ENCODE measurements at regions not wholly inside any gene's neighbourhood (a gene's known extent, or its start where the extent isn't known, plus 50 kb on each side); places are given as distances from the start of the nearest gene placed in this dataset. TPM values are rescaled to one million over a fixed set of nuclear protein-coding genes. Genes with fewer than 3 reads are reported as not detected.

GRCh38 chr6:48178700-48179099 is 67.7 kb upstream of the PTCHD4 start:
- Histone ChIP-seq H3K36me3 (ENCODE audit: low read depth) (no peaks in the 10 kb centered on the region), H3K9me2 (ENCODE audit: insufficient read depth) (no peaks in the 10 kb centered on the region), H3K4me2 (ENCODE audit: unreplicated experiment) (no peak overlapping the region), H3K4me3 (no peak overlapping the region), H3K9ac (no peak overlapping the region), H4K20me1 (ENCODE audit: insufficient read depth) (no peaks in the 10 kb centered on the region), H3K79me2 (ENCODE audit: insufficient read depth) (no peaks in the 10 kb centered on the region), H3K9me3 (ENCODE audit: low read depth) (no peaks in the 10 kb centered on the region), H3K4me1 (ENCODE audit: insufficient read depth) (no peaks in the 10 kb centered on the region), H3K27ac (no peak overlapping the region), H3F3A (ENCODE audit: insufficient read depth) (no peaks in the 10 kb centered on the region), H3K27me3 (replicated peaks; ENCODE audit: insufficient read depth) (no peaks in the 10 kb centered on the region), H2AFZ (no peak overlapping the region)
- no peak for DNase-seq
- WGBS, 2 experiments (ENCODE audit: low coverage in 1 of 2, low lambda C conversion rate in 2 of 2, missing lambda C conversion rate in 2 of 2) = 3 to 9% methylated on average over 2 of the region's 2 CpGs
- no peak for TF ChIP-seq EZH2 (IDR thresholded peaks at IDR 0.05; ENCODE audit: insufficient read depth, poor library complexity, severe bottlenecking)
- TF ChIP-seq EZH2phosphoT487 (IDR thresholded peaks at IDR 0.05; ENCODE audit: insufficient read depth, low read depth) = no peak
- in situ Hi-C loops (cut with MboI) = no loop called here

- no peak for DNase-seq
- Histone ChIP-seq H3K9me3 (ENCODE audit: low read depth) (no peaks in the 10 kb centered on the region), H2AFZ (no peak overlapping the region), H3K36me3 (ENCODE audit: low read depth) (no peaks in the 10 kb centered on the region), H3F3A (ENCODE audit: insufficient read depth) (no peaks in the 10 kb centered on the region), H3K79me2 (ENCODE audit: insufficient read depth) (no peaks in the 10 kb centered on the region), H3K9ac (no peak overlapping the region), H3K9me2 (ENCODE audit: insufficient read depth) (no peaks in the 10 kb centered on the region), H3K4me2 (ENCODE audit: unreplicated experiment) (no peak overlapping the region), H3K4me3 (no peak overlapping the region), H3K27me3 (replicated peaks; ENCODE audit: insufficient read depth) (no peaks in the 10 kb centered on the region), H3K4me1 (ENCODE audit: insufficient read depth) (no peaks in the 10 kb centered on the region), H4K20me1 (ENCODE audit: insufficient read depth) (no peaks in the 10 kb centered on the region), H3K27ac (no peak overlapping the region)
- TF ChIP-seq EZH2 (IDR thresholded peaks at IDR 0.05; ENCODE audit: insufficient read depth, poor library complexity, severe bottlenecking) = no peak
- no peak for TF ChIP-seq EZH2phosphoT487 (IDR thresholded peaks at IDR 0.05; ENCODE audit: insufficient read depth, low read depth)
- in situ Hi-C loops (cut with MboI) = no loop called here
- WGBS, 2 experiments (ENCODE audit: low coverage in 1 of 2, low lambda C conversion rate in 2 of 2, missing lambda C conversion rate in 2 of 2) = 12 to 13% methylated on average over 3 of the region's 3 CpGs
These were observed 66.8 kb upstream of the PTCHD4 start for GRCh38 chr6:48177786-48178185.

GRCh38 chr6:48176645-48177308 is 65.8 kb upstream of the PTCHD4 start:
- no peak for TF ChIP-seq EZH2 (IDR thresholded peaks at IDR 0.05; ENCODE audit: insufficient read depth, poor library complexity, severe bottlenecking)
- TF ChIP-seq EZH2phosphoT487 (IDR thresholded peaks at IDR 0.05; ENCODE audit: insufficient read depth, low read depth) = no peak
- H3K27ac ChIP-seq = no peak overlapping the region

GRCh38 chr6:48169635-48170034 is 58.6 kb upstream of the PTCHD4 start:
- H3K27ac ChIP-seq = no peak overlapping the region
- no peak overlapping the region for H3K9ac ChIP-seq
- H4K20me1 ChIP-seq (ENCODE audit: insufficient read depth) = no peaks in the 10 kb centered on the region
- H2AFZ ChIP-seq = no peak overlapping the region
- no peaks in the 10 kb centered on the region for H3K36me3 ChIP-seq (ENCODE audit: low read depth)
- no peaks in the 10 kb centered on the region for H3K9me3 ChIP-seq (ENCODE audit: low read depth)
- H3K79me2 ChIP-seq (ENCODE audit: insufficient read depth) = no peaks in the 10 kb centered on the region
- H3K27me3 ChIP-seq (replicated peaks; ENCODE audit: insufficient read depth) = no peaks in the 10 kb centered on the region
- no peak for DNase-seq
- no peak overlapping the region for H3K4me2 ChIP-seq (ENCODE audit: unreplicated experiment)
- TF ChIP-seq EZH2phosphoT487 (IDR thresholded peaks at IDR 0.05; ENCODE audit: insufficient read depth, low read depth) (no peak), EZH2 (IDR thresholded peaks at IDR 0.05; ENCODE audit: insufficient read depth, poor library complexity, severe bottlenecking) (no peak)
- WGBS, 2 experiments (ENCODE audit: low coverage in 1 of 2, low lambda C conversion rate in 2 of 2, missing lambda C conversion rate in 2 of 2) = 31 to 46% methylated on average over 1 of the region's 1 CpG
- no peaks in the 10 kb centered on the region for H3K9me2 ChIP-seq (ENCODE audit: insufficient read depth)
- no peaks in the 10 kb centered on the region for H3K4me1 ChIP-seq (ENCODE audit: insufficient read depth)
- H3K4me3 ChIP-seq = no peak overlapping the region
- H3F3A ChIP-seq (ENCODE audit: insufficient read depth) = no peaks in the 10 kb centered on the region
- in situ Hi-C loops (cut with MboI) = no loop called here

More at GRCh38 chr6:48176645-48177308, 65.8 kb upstream of the PTCHD4 start:
- H3F3A ChIP-seq (ENCODE audit: insufficient read depth) = no peaks in the 10 kb centered on the region
- no peak overlapping the region for H3K4me3 ChIP-seq
- no peaks in the 10 kb centered on the region for H3K9me2 ChIP-seq (ENCODE audit: insufficient read depth)
- no peaks in the 10 kb centered on the region for H4K20me1 ChIP-seq (ENCODE audit: insufficient read depth)
- no peak overlapping the region for H2AFZ ChIP-seq
- no peaks in the 10 kb centered on the region for H3K9me3 ChIP-seq (ENCODE audit: low read depth)
- no peaks in the 10 kb centered on the region for H3K27me3 ChIP-seq (replicated peaks; ENCODE audit: insufficient read depth)
- in situ Hi-C loops (cut with MboI) = no loop called here
- no peaks in the 10 kb centered on the region for H3K4me1 ChIP-seq (ENCODE audit: insufficient read depth)
- H3K4me2 ChIP-seq (ENCODE audit: unreplicated experiment) = no peak overlapping the region
- H3K36me3 ChIP-seq (ENCODE audit: low read depth) = no peaks in the 10 kb centered on the region
- no peaks in the 10 kb centered on the region for H3K79me2 ChIP-seq (ENCODE audit: insufficient read depth)
- 13 to 15% methylated on average over 6 of the region's 6 CpGs for WGBS, 2 experiments (ENCODE audit: low coverage in 1 of 2, low lambda C conversion rate in 2 of 2, missing lambda C conversion rate in 2 of 2)
- no peak for DNase-seq
- H3K9ac ChIP-seq = no peak overlapping the region

Small RNA genes lying in the stretch of these regions (small RNA-seq; reads per million reads assigned to genes)
- gene FO393413.1 (ENCODE audit: low read depth, low replicate concordance) = not detected
- gene RNU7-65P (ENCODE audit: low read depth, low replicate concordance) = not detected

All from GM23248 (cell line).